K562 (cell line): ENCODE measurements at regions not wholly inside any gene's neighbourhood (a gene's known extent, or its start where the extent isn't known, plus 50 kb on each side); places are given as distances from the start of the nearest gene placed in this dataset.
A peak's percentile ranks its signal among the peaks of the same experiment; 100 is the strongest.

Source experiments
- ATAC-seq: fragments of 200-7000 bp; cut with Tn5 transposase; 3 replicates; pipeline ENCODE4 v1.9.1; 2020; ENCODE audit warnings: moderate library complexity
- BruUV-seq: library from RNA; stranded (reverse); fragments of 400-500 nt; replicated peaks from 2 replicates; lab custom pipeline; 2021; lab: Mats Ljungman, UMichigan
- CTCF ChIA-PET: fragments of 300-600 bp; formaldehyde crosslinking; extraction: SDS; loops from one replicate; lab custom pipeline; 2021; ENCODE audit warnings: low intra/inter-chr PET ratio; lab: Yijun Ruan, JAX
- POLR2A ChIA-PET: fragments of 300-600, 350-650 bp; sonication (Branson Sonifier 250); formaldehyde crosslinking; extraction: SDS; loops from one replicate; lab custom pipeline; 2021; ENCODE audit warnings: antibody characterized with exemption, inconsistent platforms; lab: Yijun Ruan, JAX
- DNase-seq, 4 experiments: peaks; one replicate each; pipeline versions ENCODE4 v3.0.0 to v3.0.0-alpha.2; 2011 to 2018; ENCODE audit warnings: low spot score in 3 of 4, mixed read lengths in 3 of 4; ENCODE audit errors: extremely low read depth in 1 of 4
- FAIRE-seq: peaks from 2 replicates; lab custom pipeline; 2011; peaks lifted over from hg19 to GRCh38; lab: Jason Lieb, UNC
- H2AFZ ChIP-seq: 2 replicates; pipeline ENCODE4 v1.6.0; 2011; ENCODE audit warnings: low read depth, low read length, control low read depth, inconsistent platforms
- H3K27ac ChIP-seq: fragments of 200-600 bp; 3 replicates; pipeline ENCODE4 v1.8.0; 2011; ENCODE audit warnings: low read depth, mild to moderate bottlenecking, control low read depth, inconsistent platforms, low read length, moderate library complexity, mixed read lengths; ENCODE audit errors: extremely low read depth
- H3K27me3 ChIP-seq, 2 experiments: fragments of 300-600 bp in 1 of 2; 2 replicates in 1 of 2; 3 replicates in 1 of 2; pipeline versions ENCODE4 v1.6.0 to v1.8.0; 2011; ENCODE audit warnings: inconsistent platforms in 2 of 2, low read length in 2 of 2, mild to moderate bottlenecking in 1 of 2, mixed read lengths in 1 of 2, moderate library complexity in 1 of 2; ENCODE audit not compliant: control insufficient read depth in 2 of 2, insufficient read depth in 2 of 2
- H3K36me3 ChIP-seq: fragments of 300-600 bp; 3 replicates; pipeline ENCODE4 v1.8.0; 2011; ENCODE audit warnings: mild to moderate bottlenecking, low read length, inconsistent platforms; ENCODE audit not compliant: control insufficient read depth, insufficient read depth
- H3K4me1 ChIP-seq, 2 experiments: fragments of 200-600 bp in 1 of 2; replicated peaks in 1 of 2; 2 replicates in 1 of 2; 3 replicates in 1 of 2; pipeline versions ENCODE4 v1.5.1 to v1.8.0; 2011; ENCODE audit warnings: inconsistent platforms in 2 of 2, low read length in 2 of 2, mild to moderate bottlenecking in 1 of 2, mixed read lengths in 1 of 2, moderate library complexity in 1 of 2; ENCODE audit not compliant: control insufficient read depth in 2 of 2, insufficient read depth in 2 of 2
- H3K4me2 ChIP-seq: 2 replicates; pipeline ENCODE4 v1.6.1; 2011; ENCODE audit warnings: low read length, control low read depth, inconsistent platforms, mixed read lengths; ENCODE audit not compliant: insufficient read depth
- H3K4me3 ChIP-seq: fragments of 200-600 bp; sonication (generic), shearing (Covaris generic); 2 replicates; pipeline ENCODE4 v1.5.1; 2016; ENCODE audit warnings: control low read depth, inconsistent platforms
- H3K79me2 ChIP-seq: fragments of 200-600 bp; 3 replicates; pipeline ENCODE4 v1.8.0; 2011; ENCODE audit warnings: low read length, inconsistent platforms; ENCODE audit not compliant: control insufficient read depth, insufficient read depth
- H3K9ac ChIP-seq, 2 experiments: 2 replicates each; pipeline versions ENCODE4 v1.6.0 to v1.6.1; 2011; ENCODE audit warnings: low read depth in 2 of 2, low read length in 2 of 2, control low read depth in 1 of 2, inconsistent platforms in 1 of 2, mild to moderate bottlenecking in 1 of 2, mixed read lengths in 1 of 2; ENCODE audit not compliant: insufficient read depth in 1 of 2
- H3K9me1 ChIP-seq: one replicate; pipeline ENCODE4 v1.6.0; 2011; ENCODE audit warnings: inconsistent platforms, mild to moderate bottlenecking, low read length, moderate library complexity; ENCODE audit not compliant: control insufficient read depth, insufficient read depth
- H3K9me3 ChIP-seq: replicated peaks from 2 replicates; pipeline ENCODE4 v1.5.1; 2011; ENCODE audit warnings: low read depth, low read length, inconsistent platforms; ENCODE audit not compliant: control insufficient read depth, insufficient read depth
- H4K20me1 ChIP-seq: replicated peaks from 2 replicates; pipeline ENCODE4 v1.6.1; 2011; ENCODE audit warnings: low read length, inconsistent platforms, mixed read lengths; ENCODE audit not compliant: control insufficient read depth, insufficient read depth
- ATF3 ChIP-seq, 2 experiments: fragments of 450-650 bp in 1 of 2; sonication (generic) in 1 of 2; formaldehyde crosslinking in 1 of 2; IDR thresholded peaks in 1 of 2; conservative IDR thresholded peaks in 1 of 2; 2 replicates each; pipeline versions ENCODE4 v1.6.1 to v1.8.1; 2016 to 2023; ENCODE audit warnings: mild to moderate bottlenecking in 2 of 2, moderate library complexity in 2 of 2, inconsistent platforms in 1 of 2, missing genetic modification reagents in 1 of 2
- ATF7 ChIP-seq: fragments of 450-650 bp; IDR thresholded peaks from 2 replicates; pipeline ENCODE4 v1.7.1; 2014; ENCODE audit warnings: mild to moderate bottlenecking, moderate library complexity
- BRD4 ChIP-seq: fragments of 200-600 bp; sonication (generic); IDR thresholded peaks from 2 replicates; pipeline ENCODE4 v1.6.1; 2017; ENCODE audit warnings: inconsistent platforms
- CCNT2 ChIP-seq: IDR thresholded peaks from 2 replicates; pipeline ENCODE4 v1.6.1; 2011; ENCODE audit warnings: borderline replicate concordance, low read depth, mild to moderate bottlenecking, moderate library complexity, mixed read lengths, low read length; ENCODE audit not compliant: insufficient read length; ENCODE audit errors: extremely low read depth
- CEBPG ChIP-seq, 3 experiments: fragments of 200-800 bp in 1 of 3; sonication (Bioruptor generic) in 1 of 3; sonication (generic) in 1 of 3; formaldehyde crosslinking in 1 of 3; IDR thresholded peaks in 2 of 3; conservative IDR thresholded peaks in 1 of 3; 2 replicates each; pipeline versions ENCODE4 v1.6.1 to v1.8.0; 2016 to 2022; ENCODE audit warnings: missing compliant biosample characterization in 2 of 3, missing genetic modification characterization in 2 of 3, mild to moderate bottlenecking in 1 of 3, missing genetic modification reagents in 1 of 3
- EHMT2 ChIP-seq: fragments of 450-650 bp; IDR thresholded peaks from 2 replicates; pipeline ENCODE4 v1.6.1; 2018; ENCODE audit warnings: antibody characterized with exemption
- FOXA1 ChIP-seq: fragments of 450-650 bp; IDR thresholded peaks from 2 replicates; pipeline ENCODE4 v1.6.1; 2016; ENCODE audit warnings: mild to moderate bottlenecking, borderline replicate concordance
- JUN ChIP-seq, 2 experiments: sonication (generic) in 1 of 2; formaldehyde crosslinking in 1 of 2; IDR thresholded peaks; 2 replicates each; pipeline versions ENCODE4 v1.6.1 to v1.8.0; 2012 to 2022; ENCODE audit warnings: borderline replicate concordance in 2 of 2, mild to moderate bottlenecking in 2 of 2, improper control_type of control experiment in 1 of 2, low read depth in 1 of 2, low read length in 1 of 2, missing genetic modification reagents in 1 of 2
- LARP7 ChIP-seq: fragments of 450-650 bp; IDR thresholded peaks from 2 replicates; pipeline ENCODE4 v1.6.1; 2016
- PCBP2 ChIP-seq: fragments of 200-400 bp; formaldehyde crosslinking; IDR thresholded peaks from 2 replicates; pipeline ENCODE4 v1.6.1; 2018; ENCODE audit warnings: low read length, low read depth, mild to moderate bottlenecking, moderate library complexity; ENCODE audit not compliant: poor library complexity, severe bottlenecking
- PHF21A ChIP-seq: fragments of 450-650 bp; IDR thresholded peaks from 2 replicates; pipeline ENCODE4 v1.6.1; 2017; ENCODE audit warnings: low read depth, borderline replicate concordance
- RB1 ChIP-seq: fragments of 450-650 bp; IDR thresholded peaks from 2 replicates; pipeline ENCODE4 v1.6.1; 2017; ENCODE audit warnings: low read depth, mild to moderate bottlenecking
- RBM25 ChIP-seq: fragments of 200-400 bp; formaldehyde crosslinking; IDR thresholded peaks from 2 replicates; pipeline ENCODE4 v1.6.1; 2018; ENCODE audit warnings: low read length, low read depth, moderate library complexity; ENCODE audit not compliant: severe bottlenecking
- RFX5 ChIP-seq: IDR thresholded peaks from 2 replicates; pipeline ENCODE4 v1.6.1; 2011; ENCODE audit warnings: low read depth, mild to moderate bottlenecking, improper control_type of control experiment, low read length
- SRSF1 ChIP-seq: fragments of 200-400 bp; formaldehyde crosslinking; IDR thresholded peaks from 2 replicates; pipeline ENCODE4 v1.6.1; 2017; ENCODE audit warnings: mild to moderate bottlenecking, low read depth, low read length, moderate library complexity
- ZC3H4 ChIP-seq: sonication (generic); formaldehyde crosslinking; IDR thresholded peaks from 2 replicates; pipeline ENCODE4 v1.9.0; 2021; ENCODE audit warnings: missing genetic modification reagents, borderline replicate concordance
- ZNF224 ChIP-seq: sonication (generic); formaldehyde crosslinking; IDR thresholded peaks from 2 replicates; pipeline ENCODE4 v1.8.0; 2022; ENCODE audit warnings: mild to moderate bottlenecking, missing genetic modification reagents
- WGBS: fragments of 100-300 bp; shearing (Covaris generic); methylation state at CpG from one replicate; pipeline ENCODE4 v1.1.6; 2016; ENCODE audit warnings: low coverage, mixed read lengths; ENCODE audit not compliant: insufficient coverage; ENCODE audit errors: missing lambda C conversion rate; 5-methylcytosine and 5-hydroxymethylcytosine counted together
- in situ Hi-C: fragments of 300-500 bp; cut with MboI; formaldehyde crosslinking; loops from 4 replicates; pipeline ENCODE4 v1.15.0; 2018; ENCODE audit warnings: inconsistent platforms, mixed read lengths
- intact Hi-C: fragments of 100-400 bp; cut with micrococcal nuclease; formaldehyde crosslinking; loops from 2 replicates; pipeline ENCODE4 v1.14.2; 2022

- TF ChIP-seq CEBPG (CRISPR knock-in tag; IDR thresholded peaks at IDR 0.05) (no peak), CEBPG (tag; conservative IDR thresholded peaks at IDR 0.05 in 1 of 2, IDR thresholded peaks at IDR 0.05 in 1 of 2) (peak; percentile 8 to 69; a peak in 1 of 4 replicates)
These were observed 462.8 kb downstream of the PTPRC start (continued) for GRCh38 chr1:199101635-199102034.

- Histone ChIP-seq H3K9ac (no peak overlapping the region), H3K9me1 (no peaks in the 10 kb centered on the region), H3K27me3 (no peaks in the 10 kb centered on the region), H3K36me3 (no peaks in the 10 kb centered on the region), H2AFZ (no peak overlapping the region), H4K20me1 (no peaks in the 10 kb centered on the region), H3K4me3 (no peak overlapping the region), H3K9me3 (no peaks in the 10 kb centered on the region), H3K79me2 (no peaks in the 10 kb centered on the region), H3K27ac (no peak overlapping the region), H3K4me2 (no peak overlapping the region), H3K4me1 (no peaks in the 10 kb centered on the region)
- in situ Hi-C loops, result no loop called here
- BruUV-seq, result no TSS peak
- intact Hi-C loops, result no loop called here
- ATAC-seq, result no peak
- no peak for DNase-seq
- POLR2A ChIA-PET, result interaction anchor here (0.6 kb wide), 1 partner anchor 558 kb away, joined by 4 read pairs; no protein-coding TSS in a partner anchor
- WGBS, result 0% methylated on average over 3 of the region's 3 CpGs
- FAIRE-seq, result no peak
- TF ChIP-seq PHF21A, result no peak
- no peak for TF ChIP-seq JUN (IDR thresholded peaks at IDR 0.05; ENCODE audit: borderline replicate concordance, low read depth, low read length)
- TF ChIP-seq JUN (CRISPR knock-in tag; IDR thresholded peaks at IDR 0.05; ENCODE audit: borderline replicate concordance), result no peak
- no peak for TF ChIP-seq RBM25
- no peak for TF ChIP-seq EHMT2
- no peak for TF ChIP-seq RB1
- TF ChIP-seq SRSF1, result no peak
- no peak for TF ChIP-seq LARP7
- no peak for TF ChIP-seq PCBP2
- no peak for TF ChIP-seq ZNF224
- no peak for TF ChIP-seq RFX5
- TF ChIP-seq FOXA1, result no peak
- TF ChIP-seq ATF3 (IDR thresholded peaks at IDR 0.05), result no peak
- TF ChIP-seq ATF3 (CRISPR knock-in tag; conservative IDR thresholded peaks at IDR 0.05), result no peak
- TF ChIP-seq ZC3H4, result no peak
- no peak for TF ChIP-seq CCNT2
- no peak for TF ChIP-seq ATF7
- no peak for TF ChIP-seq BRD4
- CTCF ChIA-PET, result no interaction called here
These were observed 463.4 kb downstream of the PTPRC start for GRCh38 chr1:199102239-199102638.
